HEK293 (cell line): ENCODE measurements at regions not wholly inside any gene's neighbourhood (a gene's known extent, or its start where the extent isn't known, plus 50 kb on each side); places are given as distances from the start of the nearest gene placed in this dataset.

Experiments
- CTCF ChIA-PET: fragments of 350-600 bp; formaldehyde crosslinking; extraction: SDS; loops from one replicate; lab custom pipeline; 2021; ENCODE audit warnings: antibody characterized with exemption; lab: Yijun Ruan, JAX
- POLR2A ChIA-PET: fragments of 300-600 bp; formaldehyde crosslinking; extraction: SDS; loops from one replicate; lab custom pipeline; 2020; ENCODE audit warnings: antibody characterized with exemption, inconsistent platforms; lab: Yijun Ruan, JAX
- H3K27ac ChIP-seq: fragments of 200-500 bp; sonication (Bioruptor generic); 2 replicates; pipeline ENCODE4 v1.5.1; 2014; ENCODE audit warnings: low read depth, low read length, control low read depth, inconsistent platforms; ENCODE audit errors: extremely low read depth
- H3K36me3 ChIP-seq, 2 experiments: fragments of 200-500 bp in 1 of 2; sonication (Bioruptor generic) in 1 of 2; 1 replicate in 1 of 2; 2 replicates in 1 of 2; pipeline ENCODE4 v1.5.1; 2014 to 2017; ENCODE audit warnings: inconsistent platforms in 2 of 2, low read length in 2 of 2; ENCODE audit not compliant: control insufficient read depth in 2 of 2, insufficient read depth in 1 of 2
- H3K4me1 ChIP-seq: fragments of 200-500 bp; sonication (Bioruptor generic); 2 replicates; pipeline ENCODE4 v1.5.1; 2014; ENCODE audit warnings: mild to moderate bottlenecking, low read length, inconsistent platforms; ENCODE audit not compliant: control insufficient read depth, insufficient read depth
- H3K4me3 ChIP-seq: 2 replicates; pipeline ENCODE4 v1.5.1; 2011; ENCODE audit warnings: low read depth, mild to moderate bottlenecking, control low read depth, low read length, moderate library complexity
- H3K9me3 ChIP-seq: fragments of 200-500 bp; sonication (Bioruptor generic); 2 replicates; pipeline ENCODE4 v1.5.1; 2014; ENCODE audit warnings: low read depth, low read length, inconsistent platforms; ENCODE audit not compliant: control insufficient read depth, insufficient read depth
- GLI2 ChIP-seq: fragments of 450-650 bp; formaldehyde crosslinking; IDR thresholded peaks from 2 replicates; pipeline ENCODE4; 2017; ENCODE audit warnings: missing biosample characterization, missing genetic modification characterization, low read depth, borderline replicate concordance
- KLF16 ChIP-seq: fragments of 450-650 bp; formaldehyde crosslinking; IDR thresholded peaks from 2 replicates; pipeline ENCODE4 v1.5.1; 2017; ENCODE audit warnings: missing biosample characterization, missing genetic modification characterization
- REPIN1 ChIP-seq: fragments of 450-650 bp; formaldehyde crosslinking; IDR thresholded peaks from 2 replicates; pipeline ENCODE4 v1.5.1; 2017; ENCODE audit warnings: missing biosample characterization, missing genetic modification characterization, low read depth
- YY1 ChIP-seq: fragments of 450-650 bp; formaldehyde crosslinking; IDR thresholded peaks from 2 replicates; pipeline ENCODE4 v1.5.1; 2018; ENCODE audit warnings: missing biosample characterization, missing genetic modification characterization
- ZBTB1 ChIP-seq: fragments of 450-650 bp; formaldehyde crosslinking; IDR thresholded peaks from 2 replicates; pipeline ENCODE4 v1.5.1; 2016; ENCODE audit warnings: missing biosample characterization, missing genetic modification characterization
- ZBTB48 ChIP-seq: fragments of 450-650 bp; formaldehyde crosslinking; IDR thresholded peaks from 2 replicates; pipeline ENCODE4 v1.5.1; 2016; ENCODE audit warnings: missing biosample characterization, missing genetic modification characterization
- ZNF146 ChIP-seq: fragments of 450-650 bp; formaldehyde crosslinking; IDR thresholded peaks from 2 replicates; pipeline ENCODE4 v1.5.1; 2016; ENCODE audit warnings: missing biosample characterization, missing genetic modification characterization
- ZNF169 ChIP-seq: fragments of 450-650 bp; formaldehyde crosslinking; IDR thresholded peaks from 2 replicates; pipeline ENCODE4 v1.5.1; 2016; ENCODE audit warnings: missing biosample characterization, missing genetic modification characterization
- ZNF311 ChIP-seq: fragments of 450-650 bp; formaldehyde crosslinking; IDR thresholded peaks from 2 replicates; pipeline ENCODE4 v1.5.1; 2017; ENCODE audit warnings: missing biosample characterization, missing genetic modification characterization, borderline replicate concordance
- ZNF335 ChIP-seq: fragments of 450-650 bp; formaldehyde crosslinking; conservative IDR thresholded peaks from 2 replicates; pipeline ENCODE4 v1.5.1; 2016; ENCODE audit warnings: missing biosample characterization, missing genetic modification characterization
- ZNF350 ChIP-seq: fragments of 450-650 bp; formaldehyde crosslinking; IDR thresholded peaks from 2 replicates; pipeline ENCODE4 v1.5.0; 2017; ENCODE audit warnings: missing biosample characterization, mild to moderate bottlenecking, missing genetic modification characterization
- ZNF530 ChIP-seq: fragments of 450-650 bp; formaldehyde crosslinking; IDR thresholded peaks from 2 replicates; pipeline ENCODE4 v1.5.1; 2016; ENCODE audit warnings: low read depth, missing biosample characterization, missing genetic modification characterization
- ZNF558 ChIP-seq: fragments of 450-650 bp; formaldehyde crosslinking; IDR thresholded peaks from 2 replicates; pipeline ENCODE4 v1.5.1; 2016; ENCODE audit warnings: missing biosample characterization, missing genetic modification characterization
- ZNF621 ChIP-seq: fragments of 450-650 bp; formaldehyde crosslinking; IDR thresholded peaks from 2 replicates; pipeline ENCODE4 v1.5.1; 2017; ENCODE audit warnings: missing biosample characterization, missing genetic modification characterization
- ZNF624 ChIP-seq: fragments of 450-650 bp; formaldehyde crosslinking; IDR thresholded peaks from 2 replicates; pipeline ENCODE4 v1.5.1; 2017; ENCODE audit warnings: missing biosample characterization, missing genetic modification characterization
- ZNF654 ChIP-seq: fragments of 450-650 bp; formaldehyde crosslinking; IDR thresholded peaks from 2 replicates; pipeline ENCODE4 v1.5.1; 2016; ENCODE audit warnings: low read depth, missing biosample characterization, missing genetic modification characterization
- ZNF670 ChIP-seq: fragments of 450-650 bp; formaldehyde crosslinking; IDR thresholded peaks from 2 replicates; pipeline ENCODE4 v1.5.1; 2016; ENCODE audit warnings: missing biosample characterization, missing genetic modification characterization, low read depth
- ZXDB ChIP-seq: fragments of 450-650 bp; formaldehyde crosslinking; IDR thresholded peaks from 2 replicates; pipeline ENCODE4 v1.5.1; 2016; ENCODE audit warnings: missing biosample characterization, missing genetic modification characterization
- TF ChIP-seq, protein P1 (sequence below): fragments of 450-650 bp; formaldehyde crosslinking; IDR thresholded peaks from 2 replicates; pipeline ENCODE4 v1.5.1; 2016; ENCODE audit warnings: missing biosample characterization, missing genetic modification characterization
- TF ChIP-seq, protein P2 (sequence below): fragments of 450-650 bp; formaldehyde crosslinking; IDR thresholded peaks from 2 replicates; pipeline ENCODE4 v1.5.1; 2016; ENCODE audit warnings: missing biosample characterization, missing genetic modification characterization
- TF ChIP-seq, protein P3 (sequence below): fragments of 450-650 bp; formaldehyde crosslinking; IDR thresholded peaks from 2 replicates; pipeline ENCODE4 v1.5.1; 2016; ENCODE audit warnings: missing biosample characterization, missing genetic modification characterization
- TF ChIP-seq, protein P4 (sequence below): fragments of 450-650 bp; formaldehyde crosslinking; IDR thresholded peaks from 2 replicates; pipeline ENCODE4 v1.5.1; 2017; ENCODE audit warnings: missing biosample characterization, missing genetic modification characterization
- TF ChIP-seq, protein P5 (sequence below): fragments of 450-650 bp; formaldehyde crosslinking; IDR thresholded peaks from 2 replicates; pipeline ENCODE4 v1.5.1; 2016; ENCODE audit warnings: missing biosample characterization, missing genetic modification characterization
- TF ChIP-seq, protein P6 (sequence below): fragments of 450-650 bp; formaldehyde crosslinking; IDR thresholded peaks from 2 replicates; pipeline ENCODE4 v1.5.1; 2016; ENCODE audit warnings: missing biosample characterization, missing genetic modification characterization, low read depth
- TF ChIP-seq, protein P7 (sequence below): fragments of 450-650 bp; formaldehyde crosslinking; optimal IDR thresholded peaks from 2 replicates; pipeline ENCODE3; 2016; ENCODE audit warnings: missing biosample characterization, mild to moderate bottlenecking, missing genetic modification characterization

DNA sequence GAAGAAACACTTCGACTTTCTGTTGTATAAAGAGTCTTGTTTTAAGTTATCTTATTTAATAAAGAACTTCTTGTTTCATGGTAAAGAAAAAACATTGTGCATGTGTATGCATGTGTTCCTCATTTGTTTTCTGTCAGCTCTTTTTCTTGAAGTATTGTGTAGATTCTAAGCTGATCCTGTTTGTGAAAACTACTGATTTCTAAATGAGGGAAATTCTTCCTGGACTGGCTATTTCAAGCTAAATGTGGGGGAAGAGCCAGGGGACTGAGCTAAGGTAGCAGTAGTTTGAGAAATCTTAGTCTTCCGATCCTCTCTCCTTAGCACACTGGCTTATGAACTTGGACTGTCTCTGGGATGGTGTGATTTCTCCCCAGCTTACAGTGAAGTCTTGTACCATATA, 56.4 kb upstream of the RBMS1 start:
- no peak overlapping the region for H3K27ac ChIP-seq
- POLR2A ChIA-PET: no interaction called here
- H3K4me1 ChIP-seq: 0 out of 2 replicates have a peak, but pooled peaks cover 2% of the 10 kb centered on the region
- no peak overlapping the region for H3K4me3 ChIP-seq
- CTCF ChIA-PET: interaction anchor here (0.8 to 1.1 kb wide), 2 partner anchors 188 to 427 kb away, joined by 3 to 4 read pairs; no protein-coding TSS in a partner anchor
- TF ChIP-seq, protein P1, sequence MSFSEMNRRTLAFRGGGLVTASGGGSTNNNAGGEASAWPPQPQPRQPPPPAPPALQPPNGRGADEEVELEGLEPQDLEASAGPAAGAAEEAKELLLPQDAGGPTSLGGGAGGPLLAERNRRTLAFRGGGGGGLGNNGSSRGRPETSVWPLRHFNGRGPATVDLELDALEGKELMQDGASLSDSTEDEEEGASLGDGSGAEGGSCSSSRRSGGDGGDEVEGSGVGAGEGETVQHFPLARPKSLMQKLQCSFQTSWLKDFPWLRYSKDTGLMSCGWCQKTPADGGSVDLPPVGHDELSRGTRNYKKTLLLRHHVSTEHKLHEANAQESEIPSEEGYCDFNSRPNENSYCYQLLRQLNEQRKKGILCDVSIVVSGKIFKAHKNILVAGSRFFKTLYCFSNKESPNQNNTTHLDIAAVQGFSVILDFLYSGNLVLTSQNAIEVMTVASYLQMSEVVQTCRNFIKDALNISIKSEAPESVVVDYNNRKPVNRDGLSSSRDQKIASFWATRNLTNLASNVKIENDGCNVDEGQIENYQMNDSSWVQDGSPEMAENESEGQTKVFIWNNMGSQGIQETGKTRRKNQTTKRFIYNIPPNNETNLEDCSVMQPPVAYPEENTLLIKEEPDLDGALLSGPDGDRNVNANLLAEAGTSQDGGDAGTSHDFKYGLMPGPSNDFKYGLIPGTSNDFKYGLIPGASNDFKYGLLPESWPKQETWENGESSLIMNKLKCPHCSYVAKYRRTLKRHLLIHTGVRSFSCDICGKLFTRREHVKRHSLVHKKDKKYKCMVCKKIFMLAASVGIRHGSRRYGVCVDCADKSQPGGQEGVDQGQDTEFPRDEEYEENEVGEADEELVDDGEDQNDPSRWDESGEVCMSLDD: no peak
- no peak for TF ChIP-seq ZNF169 (tag by site-specific recombination)
- TF ChIP-seq ZNF530 (tag by site-specific recombination): no peak
- TF ChIP-seq ZNF350 (tag by site-specific recombination): no peak
- TF ChIP-seq ZNF335 (tag by site-specific recombination): no peak
- TF ChIP-seq, protein P2, sequence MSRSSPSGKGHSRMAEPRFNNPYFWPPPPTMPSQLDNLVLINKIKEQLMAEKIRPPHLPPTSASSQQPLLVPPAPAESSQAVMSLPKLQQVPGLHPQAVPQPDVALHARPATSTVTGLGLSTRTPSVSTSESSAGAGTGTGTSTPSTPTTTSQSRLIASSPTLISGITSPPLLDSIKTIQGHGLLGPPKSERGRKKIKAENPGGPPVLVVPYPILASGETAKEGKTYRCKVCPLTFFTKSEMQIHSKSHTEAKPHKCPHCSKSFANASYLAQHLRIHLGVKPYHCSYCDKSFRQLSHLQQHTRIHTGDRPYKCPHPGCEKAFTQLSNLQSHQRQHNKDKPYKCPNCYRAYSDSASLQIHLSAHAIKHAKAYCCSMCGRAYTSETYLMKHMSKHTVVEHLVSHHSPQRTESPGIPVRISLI (tag by site-specific recombination): no peak
- no peak for TF ChIP-seq ZNF558 (tag by site-specific recombination)
- no peak for TF ChIP-seq ZNF670 (tag by site-specific recombination)
- no peak for TF ChIP-seq KLF16 (tag by site-specific recombination)
- TF ChIP-seq, protein P3, sequence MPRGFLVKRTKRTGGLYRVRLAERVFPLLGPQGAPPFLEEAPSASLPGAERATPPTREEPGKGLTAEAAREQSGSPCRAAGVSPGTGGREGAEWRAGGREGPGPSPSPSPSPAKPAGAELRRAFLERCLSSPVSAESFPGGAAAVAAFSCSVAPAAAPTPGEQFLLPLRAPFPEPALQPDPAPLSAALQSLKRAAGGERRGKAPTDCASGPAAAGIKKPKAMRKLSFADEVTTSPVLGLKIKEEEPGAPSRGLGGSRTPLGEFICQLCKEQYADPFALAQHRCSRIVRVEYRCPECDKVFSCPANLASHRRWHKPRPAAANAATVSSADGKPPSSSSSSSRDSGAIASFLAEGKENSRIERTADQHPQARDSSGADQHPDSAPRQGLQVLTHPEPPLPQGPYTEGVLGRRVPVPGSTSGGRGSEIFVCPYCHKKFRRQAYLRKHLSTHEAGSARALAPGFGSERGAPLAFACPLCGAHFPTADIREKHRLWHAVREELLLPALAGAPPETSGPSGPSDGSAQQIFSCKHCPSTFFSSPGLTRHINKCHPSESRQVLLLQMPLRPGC (tag by site-specific recombination): no peak
- no peaks in the 10 kb centered on the region for H3K36me3 ChIP-seq
- no peaks in the 10 kb centered on the region for H3K9me3 ChIP-seq

DNA sequence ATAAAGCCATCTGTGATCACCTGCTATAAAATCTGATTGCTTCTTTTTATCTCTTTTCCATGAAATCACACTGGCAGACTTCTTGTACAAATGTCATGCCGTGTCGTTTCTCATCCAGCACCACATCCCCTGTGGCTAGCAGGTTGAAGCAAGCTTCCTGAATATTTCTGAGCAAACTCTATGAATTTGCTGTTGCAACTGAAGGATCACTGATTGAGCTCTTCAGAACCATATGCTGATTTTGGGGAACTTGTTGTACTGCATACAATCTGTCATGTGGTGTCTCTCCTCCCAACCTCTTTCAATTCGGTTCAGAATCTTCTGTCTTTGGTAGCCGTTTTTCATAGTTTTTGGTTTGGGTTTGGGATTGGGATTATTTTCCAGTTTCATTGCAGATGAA, 57.7 kb upstream of the RBMS1 start:
- TF ChIP-seq ZNF146 (tag by site-specific recombination) (no peak), GLI2 (no peak), ZNF311 (tag by site-specific recombination) (no peak), ZBTB1 (tag by site-specific recombination) (no peak), ZNF169 (tag by site-specific recombination) (no peak), ZXDB (tag by site-specific recombination) (no peak), ZNF530 (tag by site-specific recombination) (no peak), ZNF621 (tag by site-specific recombination) (no peak), YY1 (tag by site-specific recombination) (no peak), ZNF654 (tag by site-specific recombination) (no peak), ZNF350 (tag by site-specific recombination) (no peak), ZNF624 (no peak), REPIN1 (tag by site-specific recombination) (no peak), ZBTB48 (no peak)
- TF ChIP-seq, protein P4, sequence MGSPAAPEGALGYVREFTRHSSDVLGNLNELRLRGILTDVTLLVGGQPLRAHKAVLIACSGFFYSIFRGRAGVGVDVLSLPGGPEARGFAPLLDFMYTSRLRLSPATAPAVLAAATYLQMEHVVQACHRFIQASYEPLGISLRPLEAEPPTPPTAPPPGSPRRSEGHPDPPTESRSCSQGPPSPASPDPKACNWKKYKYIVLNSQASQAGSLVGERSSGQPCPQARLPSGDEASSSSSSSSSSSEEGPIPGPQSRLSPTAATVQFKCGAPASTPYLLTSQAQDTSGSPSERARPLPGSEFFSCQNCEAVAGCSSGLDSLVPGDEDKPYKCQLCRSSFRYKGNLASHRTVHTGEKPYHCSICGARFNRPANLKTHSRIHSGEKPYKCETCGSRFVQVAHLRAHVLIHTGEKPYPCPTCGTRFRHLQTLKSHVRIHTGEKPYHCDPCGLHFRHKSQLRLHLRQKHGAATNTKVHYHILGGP (tag by site-specific recombination): no peak
- TF ChIP-seq, protein P5, sequence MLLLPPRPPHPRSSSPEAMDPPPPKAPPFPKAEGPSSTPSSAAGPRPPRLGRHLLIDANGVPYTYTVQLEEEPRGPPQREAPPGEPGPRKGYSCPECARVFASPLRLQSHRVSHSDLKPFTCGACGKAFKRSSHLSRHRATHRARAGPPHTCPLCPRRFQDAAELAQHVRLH (tag by site-specific recombination): no peak
- TF ChIP-seq, protein P6, sequence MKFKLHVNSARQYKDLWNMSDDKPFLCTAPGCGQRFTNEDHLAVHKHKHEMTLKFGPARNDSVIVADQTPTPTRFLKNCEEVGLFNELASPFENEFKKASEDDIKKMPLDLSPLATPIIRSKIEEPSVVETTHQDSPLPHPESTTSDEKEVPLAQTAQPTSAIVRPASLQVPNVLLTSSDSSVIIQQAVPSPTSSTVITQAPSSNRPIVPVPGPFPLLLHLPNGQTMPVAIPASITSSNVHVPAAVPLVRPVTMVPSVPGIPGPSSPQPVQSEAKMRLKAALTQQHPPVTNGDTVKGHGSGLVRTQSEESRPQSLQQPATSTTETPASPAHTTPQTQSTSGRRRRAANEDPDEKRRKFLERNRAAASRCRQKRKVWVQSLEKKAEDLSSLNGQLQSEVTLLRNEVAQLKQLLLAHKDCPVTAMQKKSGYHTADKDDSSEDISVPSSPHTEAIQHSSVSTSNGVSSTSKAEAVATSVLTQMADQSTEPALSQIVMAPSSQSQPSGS (tag by site-specific recombination): no peak
- TF ChIP-seq, protein P7, sequence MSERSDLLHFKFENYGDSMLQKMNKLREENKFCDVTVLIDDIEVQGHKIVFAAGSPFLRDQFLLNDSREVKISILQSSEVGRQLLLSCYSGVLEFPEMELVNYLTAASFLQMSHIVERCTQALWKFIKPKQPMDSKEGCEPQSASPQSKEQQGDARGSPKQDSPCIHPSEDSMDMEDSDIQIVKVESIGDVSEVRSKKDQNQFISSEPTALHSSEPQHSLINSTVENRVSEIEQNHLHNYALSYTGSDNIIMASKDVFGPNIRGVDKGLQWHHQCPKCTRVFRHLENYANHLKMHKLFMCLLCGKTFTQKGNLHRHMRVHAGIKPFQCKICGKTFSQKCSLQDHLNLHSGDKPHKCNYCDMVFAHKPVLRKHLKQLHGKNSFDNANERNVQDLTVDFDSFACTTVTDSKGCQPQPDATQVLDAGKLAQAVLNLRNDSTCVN (tag by site-specific recombination): no peak
- H3K9me3 ChIP-seq: no peaks in the 10 kb centered on the region
- H3K27ac ChIP-seq: no peak overlapping the region
- no peak overlapping the region for H3K4me3 ChIP-seq
- POLR2A ChIA-PET: no interaction called here
- CTCF ChIA-PET: no interaction called here
- H3K36me3 ChIP-seq: no peaks in the 10 kb centered on the region
- 0 out of 2 replicates have a peak, but pooled peaks cover 2% of the 10 kb centered on the region for H3K4me1 ChIP-seq
